ELF-1 (cell line): ENCODE measurements at regions not wholly inside any gene's neighbourhood (a gene's known extent, or its start where the extent isn't known, plus 50 kb on each side); places are given as distances from the start of the nearest gene placed in this dataset.
"Not testable (repeated sequence)": the region's sequence is repeated elsewhere in the genome, so short reads cannot be mapped to it uniquely, and the experiment has no call there.

ENCODE experiments used
- DNase-seq: peaks from one replicate; pipeline ENCODE4 v3.0.0-alpha.2; 2016; ENCODE audit warnings: low read depth, low spot score

- no peak for DNase-seq
Measured at GRCh38 chr7:156017916-156018700, 205.8 kb upstream of the SHH start.

DNA sequence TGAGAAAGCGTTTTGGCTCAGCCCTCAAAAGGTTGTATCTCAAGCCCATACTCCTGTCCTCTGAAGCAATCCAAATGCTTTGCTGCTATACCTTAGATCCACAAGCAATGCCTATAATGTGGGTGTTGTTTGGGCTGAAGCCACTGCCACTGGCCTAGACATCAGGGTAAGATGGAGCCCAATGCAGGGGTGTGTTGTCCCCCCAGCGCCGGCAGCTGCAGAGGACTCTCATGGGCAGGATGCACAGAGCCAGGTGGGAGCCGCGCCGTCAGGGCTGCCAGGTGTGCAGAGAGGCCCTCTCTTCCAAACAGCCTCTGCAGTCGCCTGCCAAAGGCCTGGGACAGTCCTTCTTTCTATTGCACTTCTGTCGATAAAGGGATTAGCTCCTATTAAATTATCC lies 205.2 kb upstream of the SHH start:
- DNase-seq = no peak

- DNase-seq = no peak
Measured at GRCh38 chr7:156015237-156016020, 203.2 kb upstream of the SHH start.

GRCh38 chr7:156014808-156015207 lies 202.5 kb upstream of the SHH start:
- no peak for DNase-seq

GRCh38 chr7:156014201-156014600 lies 201.9 kb upstream of the SHH start:
- DNase-seq = no peak

DNA sequence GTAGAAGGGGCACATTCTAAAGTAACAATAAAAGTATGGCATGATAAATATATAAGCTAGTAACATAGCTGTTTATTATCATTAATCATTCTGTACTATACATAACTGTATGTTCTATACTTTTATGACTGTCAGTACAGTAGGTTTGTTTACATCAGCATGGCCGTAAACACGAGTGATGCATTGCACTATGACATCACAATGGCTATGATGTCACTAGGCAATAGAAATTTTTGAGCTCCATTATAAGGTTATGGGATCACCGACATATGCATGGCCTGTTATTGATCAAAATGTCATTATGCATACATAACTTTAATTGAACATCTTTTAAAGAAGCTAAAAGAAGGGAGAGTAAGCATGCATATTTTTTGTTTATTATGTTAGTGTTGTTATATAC lies 200.1 kb upstream of the SHH start:
- no peak for DNase-seq

DNA sequence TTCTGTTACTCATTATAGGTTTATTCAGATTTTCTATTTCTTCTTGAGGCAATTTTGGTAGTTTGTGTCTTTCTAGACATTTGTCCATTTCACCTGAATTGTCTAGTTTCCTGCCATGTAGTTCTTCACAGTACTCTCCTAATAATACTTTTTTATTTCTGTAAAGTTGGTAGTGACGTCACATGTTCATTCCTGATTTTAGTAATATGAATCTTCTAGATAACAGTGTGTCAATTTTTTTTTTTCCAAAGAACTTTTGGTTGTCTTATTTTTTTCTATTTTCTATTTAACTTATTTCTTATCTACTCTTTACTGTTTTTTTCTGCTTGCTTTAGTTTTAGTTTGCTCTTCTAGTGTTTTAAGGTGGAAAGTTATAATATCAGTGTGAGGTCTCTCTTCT lies 197.3 kb upstream of the SHH start:
- DNase-seq = no peak

DNA sequence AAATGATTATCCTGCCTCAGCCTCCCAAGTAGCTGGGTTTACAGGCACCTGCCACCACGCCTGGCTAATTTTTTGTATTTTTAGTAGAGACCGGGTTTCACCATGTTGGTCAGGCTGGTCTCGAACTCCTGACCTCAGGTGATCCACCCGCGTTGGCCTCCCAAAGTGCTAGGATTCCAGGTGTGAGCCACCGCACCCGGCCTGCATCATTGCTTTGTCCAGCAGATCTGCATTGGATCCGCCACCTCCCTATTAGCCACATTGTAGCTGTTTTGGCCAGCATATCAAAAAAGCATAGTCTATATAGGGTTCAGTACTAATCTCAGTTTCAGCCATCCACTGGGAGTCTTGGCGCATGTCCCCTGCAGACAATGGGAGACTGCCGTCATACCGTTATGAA lies 194.6 kb upstream of the SHH start:
- not testable (repeated sequence) for DNase-seq

DNA sequence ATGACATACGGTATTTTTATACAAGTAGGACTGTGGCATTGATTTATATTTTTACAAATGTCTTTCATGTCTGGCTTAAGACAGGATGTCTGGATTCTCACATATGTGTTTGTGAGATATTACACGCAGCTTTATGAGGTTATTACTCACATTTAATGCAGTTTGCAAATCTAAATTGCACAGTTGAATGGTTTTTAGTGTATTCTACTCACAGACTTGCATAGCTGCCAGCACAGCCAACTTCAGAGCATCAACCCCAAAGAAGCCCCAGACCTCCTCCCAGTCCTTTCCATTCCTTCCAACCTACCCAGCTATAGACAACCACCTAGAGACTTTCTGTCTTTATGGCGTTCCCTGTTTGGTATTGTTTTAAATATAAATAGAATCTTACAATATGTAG lies 193.8 kb upstream of the SHH start:
- no peak for DNase-seq

- no peak for DNase-seq
Measured at GRCh38 chr7:156005202-156005691, 193.0 kb upstream of the SHH start.

GRCh38 chr7:156004265-156005201 lies 192.3 kb upstream of the SHH start:
- no peak for DNase-seq

DNA sequence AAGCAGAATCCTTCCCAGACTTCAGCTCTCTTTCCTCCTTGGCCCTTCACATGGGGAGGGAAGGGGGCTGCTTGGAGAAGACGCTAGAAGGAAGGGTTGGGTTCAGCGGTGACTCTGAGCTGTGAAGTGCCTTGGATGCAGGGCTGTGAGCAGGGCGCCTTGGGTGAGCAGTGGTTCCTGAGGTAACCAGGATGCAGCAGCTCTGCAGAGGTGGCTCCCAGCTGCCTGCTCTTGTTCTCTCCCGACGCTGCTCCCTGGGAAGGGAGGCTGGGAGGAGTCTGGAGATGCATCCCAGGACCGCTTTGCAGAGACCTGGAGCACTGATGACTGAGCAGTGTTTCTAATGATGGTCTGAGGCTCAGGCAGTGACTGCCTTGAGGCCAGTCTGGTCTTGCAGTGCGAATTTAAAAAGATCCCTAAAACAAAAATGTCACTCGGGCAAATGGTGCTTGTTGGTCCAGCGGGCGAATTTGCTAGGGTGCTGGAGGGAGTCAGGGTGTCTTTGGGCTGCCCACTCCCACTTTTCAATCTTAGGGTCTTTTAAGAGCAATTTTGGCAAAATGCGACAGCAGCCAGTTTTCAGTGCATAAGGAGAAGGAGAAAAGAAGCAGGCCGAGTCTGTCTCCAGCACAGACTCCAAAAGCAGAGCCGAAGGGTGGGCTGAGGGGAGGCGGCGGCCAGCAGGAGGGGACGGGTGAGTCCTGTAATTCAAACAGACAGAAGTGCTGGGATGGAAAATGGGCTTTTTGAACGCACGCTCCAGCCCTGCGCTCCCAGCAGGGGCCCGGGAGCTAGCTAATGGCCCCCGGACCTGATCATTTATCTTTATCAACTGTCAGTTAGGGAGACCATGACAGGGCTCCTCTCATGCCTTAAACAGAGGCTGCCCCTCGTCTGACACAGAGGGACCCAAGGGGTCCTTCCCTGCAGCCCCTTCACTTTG lies 191.2 kb upstream of the SHH start:
- DNase-seq = no peak

- DNase-seq = no peak
Measured at GRCh38 chr7:156002362-156003066, 190.3 kb upstream of the SHH start.

DNA sequence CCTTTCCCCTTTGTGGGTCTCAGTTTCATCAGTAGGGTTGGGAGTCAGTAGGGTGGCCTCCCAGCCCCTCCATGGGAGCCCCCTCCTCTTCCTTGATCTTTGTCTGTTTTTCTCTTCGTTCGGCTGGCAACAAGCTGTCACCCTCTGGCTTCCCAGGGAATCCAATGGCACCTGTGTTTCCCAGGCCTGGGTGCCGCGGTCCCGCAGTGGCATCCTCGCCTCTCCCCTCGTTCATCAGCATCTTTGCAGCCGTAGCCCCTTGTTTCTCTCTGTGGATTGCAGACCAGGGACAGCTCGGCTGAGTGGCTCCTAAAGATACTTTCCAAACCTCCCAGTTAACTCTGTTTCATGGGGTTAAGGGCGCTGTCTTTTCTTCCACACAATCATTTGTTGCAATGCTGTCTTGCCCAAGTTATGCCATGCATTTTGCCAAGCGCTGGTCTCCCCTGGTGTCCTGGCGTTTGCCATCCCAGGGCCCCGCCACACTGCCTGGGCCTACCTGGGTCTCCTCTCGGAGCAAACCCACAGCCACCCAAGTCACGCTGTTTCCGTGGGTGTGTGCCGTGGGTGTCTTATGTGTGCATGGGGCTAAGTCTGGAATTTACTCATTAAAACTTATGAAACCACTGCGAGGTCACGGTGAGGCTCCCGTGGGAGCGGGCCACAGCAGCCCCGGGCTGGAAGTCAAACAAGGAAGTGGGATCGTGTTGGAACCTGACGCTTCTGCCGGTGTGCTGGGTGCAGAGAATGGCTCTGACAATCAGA lies 189.4 kb upstream of the SHH start:
- DNase-seq = no peak

GRCh38 chr7:156000601-156001396 lies 188.5 kb upstream of the SHH start:
- no peak for DNase-seq

- no peak for DNase-seq
Measured at GRCh38 chr7:155999631-156000489, 187.6 kb upstream of the SHH start.
